ENCODE measurements at regions not wholly inside any gene's neighbourhood (a gene's known extent, or its start where the extent isn't known, plus 50 kb on each side); places are given as distances from the start of the nearest gene placed in this dataset.

- no peak for TF ChIP-seq CTCF (IDR thresholded peaks at IDR 0.05)
- no peak for TF ChIP-seq POLR2A (IDR thresholded peaks at IDR 0.05)
These were observed 476.4 kb downstream of the UQCRFS1 start for GRCh38 chr19:28736528-28736927.

Measured in heart left ventricle (tissue), 13 donors.